Duodenal mucosa (tissue), 2 donors: ENCODE measurements at regions not wholly inside any gene's neighbourhood (a gene's known extent, or its start where the extent isn't known, plus 50 kb on each side); places are given as distances from the start of the nearest gene placed in this dataset.
"Not testable (repeated sequence)": the region's sequence is repeated elsewhere in the genome, so short reads cannot be mapped to it uniquely, and the experiment has no call there.

Experiments used
- H3K27ac ChIP-seq: one replicate; pipeline ENCODE4 v1.7.0; 2013; ENCODE audit warnings: low read depth, low read length
- H3K27me3 ChIP-seq, 2 donors: one replicate each; pipeline ENCODE4 v1.7.0; 2013; ENCODE audit warnings: low read length in 2 of 2, control low read depth in 1 of 2; ENCODE audit not compliant: insufficient read depth in 2 of 2, control insufficient read depth in 1 of 2
- H3K36me3 ChIP-seq, 2 donors: one replicate each; pipeline ENCODE4 v1.7.0; 2013; ENCODE audit warnings: low read length in 2 of 2, control low read depth in 1 of 2; ENCODE audit not compliant: insufficient read depth in 2 of 2, control insufficient read depth in 1 of 2
- H3K4me1 ChIP-seq, 2 donors: one replicate each; pipeline ENCODE4 v1.7.0; 2013; ENCODE audit warnings: low read length in 2 of 2, control low read depth in 1 of 2; ENCODE audit not compliant: insufficient read depth in 2 of 2, control insufficient read depth in 1 of 2
- H3K4me3 ChIP-seq, 2 donors: one replicate each; pipeline ENCODE4 v1.7.0; 2013; ENCODE audit warnings: low read length in 2 of 2, low read depth in 1 of 2
- H3K9ac ChIP-seq, 2 donors: one replicate each; pipeline ENCODE4 v1.7.0; 2013; ENCODE audit warnings: low read length in 2 of 2, low read depth in 1 of 2
- H3K9me3 ChIP-seq, 2 donors: one replicate each; pipeline ENCODE4 v1.7.0; 2013; ENCODE audit warnings: low read length in 2 of 2, control low read depth in 1 of 2; ENCODE audit not compliant: control insufficient read depth in 1 of 2

- no peaks in the 10 kb centered on the region for H3K27me3 ChIP-seq
- H3K9me3 ChIP-seq = peaks cover 2 to 4% of the 10 kb centered on the region in 2 donors
- no peaks in the 10 kb centered on the region for H3K36me3 ChIP-seq
- no peak overlapping the region for H3K27ac ChIP-seq
- no peak overlapping the region for H3K4me3 ChIP-seq
- H3K4me1 ChIP-seq = no peaks in the 10 kb centered on the region
- no peak overlapping the region for H3K9ac ChIP-seq
Measured at GRCh38 chr6:68225729-68226128, 409.4 kb upstream of the ADGRB3 start.

GRCh38 chr6:68211242-68211795 is 423.8 kb upstream of the ADGRB3 start:
- peaks cover 0 to 2% of the 10 kb centered on the region in 2 donors for H3K9me3 ChIP-seq
- H3K27me3 ChIP-seq = no peaks in the 10 kb centered on the region
- no peak overlapping the region for H3K4me3 ChIP-seq
- H3K27ac ChIP-seq = no peak overlapping the region
- no peaks in the 10 kb centered on the region for H3K4me1 ChIP-seq
- no peak overlapping the region for H3K9ac ChIP-seq
- H3K36me3 ChIP-seq = no peaks in the 10 kb centered on the region

GRCh38 chr6:68207612-68208011 is 427.5 kb upstream of the ADGRB3 start:
- not testable (repeated sequence) for H3K9me3 ChIP-seq, H3K4me1 ChIP-seq, H3K27ac ChIP-seq, H3K36me3 ChIP-seq, H3K27me3 ChIP-seq, H3K9ac ChIP-seq, H3K4me3 ChIP-seq

GRCh38 chr6:68200929-68201328 is 434.2 kb upstream of the ADGRB3 start:
- peaks cover 6 to 9% of the 10 kb centered on the region in 2 donors for H3K9me3 ChIP-seq
- no peak overlapping the region for H3K9ac ChIP-seq
- H3K36me3 ChIP-seq = no peaks in the 10 kb centered on the region
- no peak overlapping the region for H3K4me3 ChIP-seq
- no peaks in the 10 kb centered on the region for H3K4me1 ChIP-seq
- no peak overlapping the region for H3K27ac ChIP-seq
- H3K27me3 ChIP-seq = no peaks in the 10 kb centered on the region

- H3K36me3 ChIP-seq = no peaks in the 10 kb centered on the region
- no peak overlapping the region for H3K27ac ChIP-seq
- H3K4me3 ChIP-seq = no peak overlapping the region
- H3K27me3 ChIP-seq = no peaks in the 10 kb centered on the region
- H3K9ac ChIP-seq = no peak overlapping the region
- no peaks in the 10 kb centered on the region for H3K4me1 ChIP-seq
- peaks cover 7 to 16% of the 10 kb centered on the region in 2 donors for H3K9me3 ChIP-seq
Measured at GRCh38 chr6:68197356-68197755, 437.7 kb upstream of the ADGRB3 start.

GRCh38 chr6:68196645-68197044 is 438.4 kb upstream of the ADGRB3 start:
- no peak overlapping the region for H3K9ac ChIP-seq
- no peaks in the 10 kb centered on the region for H3K36me3 ChIP-seq
- no peaks in the 10 kb centered on the region for H3K4me1 ChIP-seq
- H3K27me3 ChIP-seq = no peaks in the 10 kb centered on the region
- H3K27ac ChIP-seq = no peak overlapping the region
- peaks cover 7 to 16% of the 10 kb centered on the region in 2 donors for H3K9me3 ChIP-seq
- H3K4me3 ChIP-seq = no peak overlapping the region

GRCh38 chr6:68195753-68196152 is 439.3 kb upstream of the ADGRB3 start:
- not testable (repeated sequence) for H3K36me3 ChIP-seq, H3K27ac ChIP-seq, H3K9ac ChIP-seq, H3K4me1 ChIP-seq, H3K27me3 ChIP-seq, H3K4me3 ChIP-seq
- peaks cover 7 to 16% of the 10 kb centered on the region in 2 donors for H3K9me3 ChIP-seq

GRCh38 chr6:68194846-68195478 is 440.1 kb upstream of the ADGRB3 start:
- H3K9me3 ChIP-seq = peaks cover 9 to 16% of the 10 kb centered on the region in 2 donors
- H3K27me3 ChIP-seq = no peaks in the 10 kb centered on the region
- H3K4me1 ChIP-seq = no peaks in the 10 kb centered on the region
- H3K4me3 ChIP-seq = no peak overlapping the region
- no peaks in the 10 kb centered on the region for H3K36me3 ChIP-seq
- no peak overlapping the region for H3K27ac ChIP-seq
- no peak overlapping the region for H3K9ac ChIP-seq

- Histone ChIP-seq H3K36me3 (no peaks in the 10 kb centered on the region), H3K4me3 (no peak overlapping the region), H3K9me3 (peaks cover 11 to 16% of the 10 kb centered on the region in 2 donors), H3K4me1 (no peaks in the 10 kb centered on the region), H3K9ac (no peak overlapping the region), H3K27me3 (no peaks in the 10 kb centered on the region), H3K27ac (no peak overlapping the region)
Measured at GRCh38 chr6:68192988-68193387, 442.1 kb upstream of the ADGRB3 start.

GRCh38 chr6:68189217-68189815 is 445.8 kb upstream of the ADGRB3 start:
- peaks cover 8 to 9% of the 10 kb centered on the region in 2 donors for H3K9me3 ChIP-seq
- H3K9ac ChIP-seq = no peak overlapping the region
- H3K36me3 ChIP-seq = no peaks in the 10 kb centered on the region
- H3K27me3 ChIP-seq = no peaks in the 10 kb centered on the region
- no peaks in the 10 kb centered on the region for H3K4me1 ChIP-seq
- no peak overlapping the region for H3K4me3 ChIP-seq
- no peak overlapping the region for H3K27ac ChIP-seq
